ENCODE measurements at regions not wholly inside any gene's neighbourhood (a gene's known extent, or its start where the extent isn't known, plus 50 kb on each side); places are given as distances from the start of the nearest gene placed in this dataset.

GRCh38 chrX:40434947-40435346 is 145.8 kb upstream of the ATP6AP2 start:
- DNase-seq (no peak), ATAC-seq (ENCODE audit: low read depth) (no peak)
- no peak overlapping the region for H3K4me3 ChIP-seq (ENCODE audit: control extremely low read depth in 1 of 5, extremely low read depth in 1 of 5, insufficient read depth in 1 of 5, low read depth in 2 of 5, low read length in 4 of 5)
- no peaks in the 10 kb centered on the region for H3K27me3 ChIP-seq (replicated peaks in 1 of 4; ENCODE audit: control extremely low read depth in 1 of 4, control insufficient read depth in 3 of 4, insufficient read depth in 4 of 4, low read length in 3 of 4)
- CTCF ChIA-PET = no interaction called here
- H3K4me3 Mint-ChIP-seq = no peak overlapping the region
- WGBS (ENCODE audit: insufficient coverage) = 10% methylated on average over 3 of the region's 14 CpGs
- no peak overlapping the region for H3K4me2 ChIP-seq (replicated peaks; ENCODE audit: low read depth, low read length, poor library complexity, severe bottlenecking)
- peaks cover 0 to 8% (median 0%) of the 10 kb centered on the region in 3 donors for H3K9me3 ChIP-seq (ENCODE audit: control extremely low read depth in 1 of 3, control insufficient read depth in 2 of 3, insufficient read depth in 1 of 3, low read length in 2 of 3)
- no peaks in the 10 kb centered on the region for H3K79me2 ChIP-seq (ENCODE audit: control insufficient read depth, insufficient read depth, low read length)
- H3K27me3 Mint-ChIP-seq = peaks cover 6% of the 10 kb centered on the region
- intact Hi-C loops (cut with micrococcal nuclease) = no loop called here
- no peaks in the 10 kb centered on the region for H3K36me3 ChIP-seq (replicated peaks in 1 of 2; ENCODE audit: control extremely low read depth in 1 of 2, control insufficient read depth in 1 of 2, extremely low read depth in 1 of 2, insufficient read depth in 2 of 2, low read length in 1 of 2)
- no peak for TF ChIP-seq CTCF (IDR thresholded peaks at IDR 0.05)
- TF ChIP-seq EZH2 (IDR thresholded peaks at IDR 0.05; ENCODE audit: borderline replicate concordance, insufficient read depth, low read depth, low read length, poor library complexity, severe bottlenecking) = no peak
- H3K4me1 Mint-ChIP-seq = no peaks in the 10 kb centered on the region
- no peaks in the 10 kb centered on the region for H3K9me3 Mint-ChIP-seq (ENCODE audit: insufficient read depth)
- H2AFZ ChIP-seq (ENCODE audit: insufficient read depth, low read depth, low read length, poor library complexity, severe bottlenecking) = no peak overlapping the region
- no peak overlapping the region for H3K9ac ChIP-seq (ENCODE audit: low read length)
- no peaks in the 10 kb centered on the region for H3K4me1 ChIP-seq (ENCODE audit: control insufficient read depth in 2 of 2, insufficient read depth in 2 of 2, low read length in 2 of 2)
- POLR2A ChIA-PET = no interaction called here
- H3K27ac Mint-ChIP-seq = no peak overlapping the region
- no peaks in the 10 kb centered on the region for H4K20me1 ChIP-seq (ENCODE audit: control insufficient read depth, insufficient read depth, low read length, poor library complexity, severe bottlenecking)
- no peak overlapping the region for H3K27ac ChIP-seq (ENCODE audit: low read length in 2 of 2)

GRCh38 chrX:40434443-40434842 is 146.3 kb upstream of the ATP6AP2 start:
- ChIA-PET POLR2A (no interaction called here), CTCF (no interaction called here)
- H3K9ac ChIP-seq (ENCODE audit: low read length) = no peak overlapping the region
- 56% methylated on average over 3 of the region's 6 CpGs for WGBS (ENCODE audit: insufficient coverage)
- H3K4me1 ChIP-seq (ENCODE audit: control insufficient read depth in 2 of 2, insufficient read depth in 2 of 2, low read length in 2 of 2) = no peaks in the 10 kb centered on the region
- no peak overlapping the region for H3K4me2 ChIP-seq (replicated peaks; ENCODE audit: low read depth, low read length, poor library complexity, severe bottlenecking)
- Mint-ChIP-seq H3K27ac (no peak overlapping the region), H3K4me3 (no peak overlapping the region), H3K9me3 (ENCODE audit: insufficient read depth) (no peaks in the 10 kb centered on the region), H3K27me3 (peaks cover 6% of the 10 kb centered on the region), H3K4me1 (no peaks in the 10 kb centered on the region)
- ATAC-seq (ENCODE audit: low read depth) (no peak), DNase-seq (no peak)
- no peaks in the 10 kb centered on the region for H3K36me3 ChIP-seq (replicated peaks in 1 of 2; ENCODE audit: control extremely low read depth in 1 of 2, control insufficient read depth in 1 of 2, extremely low read depth in 1 of 2, insufficient read depth in 2 of 2, low read length in 1 of 2)
- no peaks in the 10 kb centered on the region for H3K27me3 ChIP-seq (replicated peaks in 1 of 4; ENCODE audit: control extremely low read depth in 1 of 4, control insufficient read depth in 3 of 4, insufficient read depth in 4 of 4, low read length in 3 of 4)
- no peaks in the 10 kb centered on the region for H4K20me1 ChIP-seq (ENCODE audit: control insufficient read depth, insufficient read depth, low read length, poor library complexity, severe bottlenecking)
- no peaks in the 10 kb centered on the region for H3K79me2 ChIP-seq (ENCODE audit: control insufficient read depth, insufficient read depth, low read length)
- H2AFZ ChIP-seq (ENCODE audit: insufficient read depth, low read depth, low read length, poor library complexity, severe bottlenecking) = no peak overlapping the region
- no peak overlapping the region for H3K4me3 ChIP-seq (ENCODE audit: control extremely low read depth in 1 of 5, extremely low read depth in 1 of 5, insufficient read depth in 1 of 5, low read depth in 2 of 5, low read length in 4 of 5)
- no peak overlapping the region for H3K27ac ChIP-seq (ENCODE audit: low read length in 2 of 2)
- intact Hi-C loops (cut with micrococcal nuclease) = no loop called here
- peaks cover 0 to 8% (median 0%) of the 10 kb centered on the region in 3 donors for H3K9me3 ChIP-seq (ENCODE audit: control extremely low read depth in 1 of 3, control insufficient read depth in 2 of 3, insufficient read depth in 1 of 3, low read length in 2 of 3)
- TF ChIP-seq CTCF (IDR thresholded peaks at IDR 0.05) (no peak), EZH2 (IDR thresholded peaks at IDR 0.05; ENCODE audit: borderline replicate concordance, insufficient read depth, low read depth, low read length, poor library complexity, severe bottlenecking) (no peak)
